Urinary bladder (tissue), 3 donors: ENCODE measurements at regions not wholly inside any gene's neighbourhood (a gene's known extent, or its start where the extent isn't known, plus 50 kb on each side); places are given as distances from the start of the nearest gene placed in this dataset.
"Not testable (repeated sequence)": the region's sequence is repeated elsewhere in the genome, so short reads cannot be mapped to it uniquely, and the experiment has no call there.

Experiments
- DNase-seq: peaks from one replicate; pipeline ENCODE4 v3.0.0-alpha.2; 2015; ENCODE audit errors: extremely low spot score
- H3K27ac ChIP-seq: one replicate; pipeline ENCODE4 v1.5.1; 2013; ENCODE audit warnings: low read depth, mild to moderate bottlenecking, moderate library complexity
- H3K36me3 ChIP-seq: one replicate; pipeline ENCODE4 v1.6.1; 2013; ENCODE audit warnings: mild to moderate bottlenecking, moderate library complexity; ENCODE audit not compliant: insufficient read depth
- H3K4me1 ChIP-seq: one replicate; pipeline ENCODE4 v1.6.1; 2013; ENCODE audit warnings: mild to moderate bottlenecking, moderate library complexity; ENCODE audit not compliant: insufficient read depth
- H3K4me3 ChIP-seq: one replicate; pipeline ENCODE4 v1.5.1; 2013; ENCODE audit warnings: low read depth, low read length
- WGBS: extraction: QIAGEN DNeasy Blood & Tissue Kit; methylation state at CpG from one replicate; pipeline ENCODE4 v1.1.7; 2013; 5-methylcytosine and 5-hydroxymethylcytosine counted together
- donor health status: healthy with polysubstance abuse.
- donor health status: healthy.

GRCh38 chr21:35271344-35272118 lies 222.4 kb upstream of the RUNX1 start:
- WGBS = 96% methylated on average over 3 of the region's 4 CpGs
- not testable (repeated sequence) for H3K4me3 ChIP-seq, H3K27ac ChIP-seq, H3K4me1 ChIP-seq, H3K36me3 ChIP-seq, DNase-seq

- WGBS = 87% methylated on average over 4 of the region's 4 CpGs
- H3K36me3 ChIP-seq = no peaks in the 10 kb centered on the region
- no peak for DNase-seq
- no peaks in the 10 kb centered on the region for H3K4me1 ChIP-seq
- no peak overlapping the region for H3K27ac ChIP-seq
- H3K4me3 ChIP-seq = no peak overlapping the region
Measured at GRCh38 chr21:35268817-35269216, 219.7 kb upstream of the RUNX1 start.

- Histone ChIP-seq H3K4me3 (no peak overlapping the region), H3K27ac (no peak overlapping the region), H3K36me3 (no peaks in the 10 kb centered on the region), H3K4me1 (no peaks in the 10 kb centered on the region)
- WGBS = 90% methylated on average over 1 of the region's 1 CpG
- DNase-seq = no peak
Measured at GRCh38 chr21:35268261-35268660, 219.2 kb upstream of the RUNX1 start.

GRCh38 chr21:35266546-35266945 lies 217.4 kb upstream of the RUNX1 start:
- 87% methylated on average over 3 of the region's 3 CpGs for WGBS

GRCh38 chr21:35265170-35265877 lies 216.2 kb upstream of the RUNX1 start:
- no peaks in the 10 kb centered on the region for H3K36me3 ChIP-seq
- 67% methylated on average over 8 of the region's 8 CpGs for WGBS
- no peak for DNase-seq

More at GRCh38 chr21:35266546-35266945, 217.4 kb upstream of the RUNX1 start:
- Histone ChIP-seq H3K27ac (no peak overlapping the region), H3K36me3 (no peaks in the 10 kb centered on the region), H3K4me1 (no peaks in the 10 kb centered on the region), H3K4me3 (no peak overlapping the region)
- DNase-seq = no peak

GRCh38 chr21:35259457-35259856 lies 210.4 kb upstream of the RUNX1 start:
- no peak for DNase-seq
- whole genome bisulfite sequencing = 79% methylated on average over 2 of the region's 2 CpGs
- Histone ChIP-seq H3K4me3 (no peak overlapping the region), H3K4me1 (no peaks in the 10 kb centered on the region), H3K36me3 (no peaks in the 10 kb centered on the region), H3K27ac (no peak overlapping the region)

More at GRCh38 chr21:35265170-35265877, 216.2 kb upstream of the RUNX1 start:
- Histone ChIP-seq H3K4me3 (no peak overlapping the region), H3K4me1 (no peaks in the 10 kb centered on the region), H3K27ac (no peak overlapping the region)

- 95% methylated on average over 6 of the region's 6 CpGs for WGBS
- H3K4me3 ChIP-seq = no peak overlapping the region
- DNase-seq = no peak
- H3K4me1 ChIP-seq = no peaks in the 10 kb centered on the region
- H3K36me3 ChIP-seq = no peaks in the 10 kb centered on the region
- H3K27ac ChIP-seq = no peak overlapping the region
Measured at GRCh38 chr21:35258521-35258920, 209.4 kb upstream of the RUNX1 start.

- no peak for DNase-seq
- WGBS = 12% methylated on average over 2 of the region's 2 CpGs
- H3K27ac ChIP-seq = no peak overlapping the region
- no peaks in the 10 kb centered on the region for H3K4me1 ChIP-seq
- no peaks in the 10 kb centered on the region for H3K36me3 ChIP-seq
- H3K4me3 ChIP-seq = no peak overlapping the region
Measured at GRCh38 chr21:35257413-35257812, 208.3 kb upstream of the RUNX1 start.

GRCh38 chr21:35256468-35256988 lies 207.4 kb upstream of the RUNX1 start:
- H3K4me3 ChIP-seq = no peak overlapping the region
- H3K4me1 ChIP-seq = no peaks in the 10 kb centered on the region
- no peak overlapping the region for H3K27ac ChIP-seq
- no peak for DNase-seq
- 13% methylated on average over 10 of the region's 10 CpGs for WGBS
- no peaks in the 10 kb centered on the region for H3K36me3 ChIP-seq

GRCh38 chr21:35254765-35255138 lies 205.7 kb upstream of the RUNX1 start:
- no peak overlapping the region for H3K27ac ChIP-seq
- 72% methylated on average over 2 of the region's 2 CpGs for WGBS

GRCh38 chr21:35254006-35254764 lies 205.1 kb upstream of the RUNX1 start:
- no peak for DNase-seq
- no peaks in the 10 kb centered on the region for H3K4me1 ChIP-seq
- H3K4me3 ChIP-seq = no peak overlapping the region
- no peak overlapping the region for H3K27ac ChIP-seq
- WGBS = 68% methylated on average over 12 of the region's 12 CpGs
- no peaks in the 10 kb centered on the region for H3K36me3 ChIP-seq

More at GRCh38 chr21:35254765-35255138, 205.7 kb upstream of the RUNX1 start:
- no peak overlapping the region for H3K4me3 ChIP-seq
- no peak for DNase-seq
- H3K4me1 ChIP-seq = no peaks in the 10 kb centered on the region
- no peaks in the 10 kb centered on the region for H3K36me3 ChIP-seq

- no peak overlapping the region for H3K27ac ChIP-seq
- no peaks in the 10 kb centered on the region for H3K36me3 ChIP-seq
- H3K4me3 ChIP-seq = no peak overlapping the region
- no peaks in the 10 kb centered on the region for H3K4me1 ChIP-seq
- 86% methylated on average over 2 of the region's 2 CpGs for WGBS
- no peak for DNase-seq
Measured at GRCh38 chr21:35252831-35253230, 203.7 kb upstream of the RUNX1 start.

GRCh38 chr21:35249636-35250035 lies 200.5 kb upstream of the RUNX1 start:
- Histone ChIP-seq H3K27ac (no peak overlapping the region), H3K36me3 (no peaks in the 10 kb centered on the region), H3K4me1 (no peaks in the 10 kb centered on the region), H3K4me3 (no peak overlapping the region)
- WGBS = 94% methylated on average over 1 of the region's 1 CpG
- no peak for DNase-seq
